ENCODE measurements at regions not wholly inside any gene's neighbourhood (a gene's known extent, or its start where the extent isn't known, plus 50 kb on each side); places are given as distances from the start of the nearest gene placed in this dataset.

DNA sequence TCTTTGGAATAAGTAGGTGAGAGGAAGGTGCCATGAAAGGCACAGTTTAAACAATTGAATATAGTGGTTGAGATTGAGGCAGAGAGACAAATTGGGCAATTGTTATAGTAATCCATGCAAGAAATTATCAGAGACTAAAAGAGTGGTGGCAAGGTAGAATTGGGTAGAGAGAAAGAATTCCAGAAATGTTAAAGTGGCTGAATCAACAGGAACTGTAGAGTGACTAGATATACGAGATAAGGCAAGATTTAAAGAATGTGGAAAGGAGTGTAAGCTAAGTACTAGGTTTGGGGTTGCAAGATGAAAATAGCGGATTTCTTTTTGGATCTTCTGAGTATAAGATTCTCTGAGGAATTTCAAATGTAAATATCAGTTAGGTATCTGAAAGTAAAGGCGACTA is 285.2 kb downstream of the DMRTA1 start:
- Histone ChIP-seq H3K4me2 (ENCODE audit: low read length) (no peak overlapping the region), H3K4me3 (ENCODE audit: low read depth, low read length) (no peak overlapping the region), H3K4me1 (no peaks in the 10 kb centered on the region), H3K27ac (no peak overlapping the region), H3K79me2 (no peaks in the 10 kb centered on the region), H3K9ac (no peak overlapping the region), H3K36me3 (ENCODE audit: control insufficient read depth, insufficient read depth, low read length) (no peaks in the 10 kb centered on the region), H2AFZ (no peak overlapping the region), H3K27me3 (ENCODE audit: control insufficient read depth, insufficient read depth, low read length) (no peaks in the 10 kb centered on the region), H3K9me3 (ENCODE audit: control insufficient read depth, low read length) (no peaks in the 10 kb centered on the region)
- TF ChIP-seq, protein P1, sequence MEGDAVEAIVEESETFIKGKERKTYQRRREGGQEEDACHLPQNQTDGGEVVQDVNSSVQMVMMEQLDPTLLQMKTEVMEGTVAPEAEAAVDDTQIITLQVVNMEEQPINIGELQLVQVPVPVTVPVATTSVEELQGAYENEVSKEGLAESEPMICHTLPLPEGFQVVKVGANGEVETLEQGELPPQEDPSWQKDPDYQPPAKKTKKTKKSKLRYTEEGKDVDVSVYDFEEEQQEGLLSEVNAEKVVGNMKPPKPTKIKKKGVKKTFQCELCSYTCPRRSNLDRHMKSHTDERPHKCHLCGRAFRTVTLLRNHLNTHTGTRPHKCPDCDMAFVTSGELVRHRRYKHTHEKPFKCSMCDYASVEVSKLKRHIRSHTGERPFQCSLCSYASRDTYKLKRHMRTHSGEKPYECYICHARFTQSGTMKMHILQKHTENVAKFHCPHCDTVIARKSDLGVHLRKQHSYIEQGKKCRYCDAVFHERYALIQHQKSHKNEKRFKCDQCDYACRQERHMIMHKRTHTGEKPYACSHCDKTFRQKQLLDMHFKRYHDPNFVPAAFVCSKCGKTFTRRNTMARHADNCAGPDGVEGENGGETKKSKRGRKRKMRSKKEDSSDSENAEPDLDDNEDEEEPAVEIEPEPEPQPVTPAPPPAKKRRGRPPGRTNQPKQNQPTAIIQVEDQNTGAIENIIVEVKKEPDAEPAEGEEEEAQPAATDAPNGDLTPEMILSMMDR (IDR thresholded peaks at IDR 0.05), result no peak

DNA sequence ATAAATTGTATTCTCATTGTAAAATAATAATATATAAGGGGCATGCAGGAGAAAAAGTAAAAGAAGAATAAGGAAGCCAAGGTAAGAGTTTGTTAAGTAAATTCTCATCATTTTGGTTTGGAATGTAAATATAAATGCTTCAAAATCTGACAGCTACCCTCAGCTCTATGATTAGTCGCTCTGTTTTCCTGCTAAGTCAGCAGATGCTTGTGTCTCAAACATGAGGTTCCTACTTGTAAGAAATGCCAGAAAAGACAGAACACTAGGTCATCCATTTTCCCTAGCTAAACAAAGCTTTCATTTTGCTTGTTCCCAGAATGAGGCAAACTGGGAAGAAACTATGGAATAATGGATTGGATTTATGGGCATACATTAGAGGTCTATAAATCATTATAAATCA is 293.1 kb downstream of the DMRTA1 start:
- Histone ChIP-seq H2AFZ (no peak overlapping the region), H3K4me2 (ENCODE audit: low read length) (no peak overlapping the region), H3K79me2 (no peaks in the 10 kb centered on the region), H3K9ac (no peak overlapping the region), H3K4me1 (no peaks in the 10 kb centered on the region), H3K27ac (no peak overlapping the region), H3K4me3 (ENCODE audit: low read depth, low read length) (no peak overlapping the region), H3K9me3 (ENCODE audit: control insufficient read depth, low read length) (no peaks in the 10 kb centered on the region), H3K27me3 (ENCODE audit: control insufficient read depth, insufficient read depth, low read length) (no peaks in the 10 kb centered on the region), H3K36me3 (ENCODE audit: control insufficient read depth, insufficient read depth, low read length) (no peaks in the 10 kb centered on the region)
- TF ChIP-seq, protein P1 (IDR thresholded peaks at IDR 0.05), result no peak

DNA sequence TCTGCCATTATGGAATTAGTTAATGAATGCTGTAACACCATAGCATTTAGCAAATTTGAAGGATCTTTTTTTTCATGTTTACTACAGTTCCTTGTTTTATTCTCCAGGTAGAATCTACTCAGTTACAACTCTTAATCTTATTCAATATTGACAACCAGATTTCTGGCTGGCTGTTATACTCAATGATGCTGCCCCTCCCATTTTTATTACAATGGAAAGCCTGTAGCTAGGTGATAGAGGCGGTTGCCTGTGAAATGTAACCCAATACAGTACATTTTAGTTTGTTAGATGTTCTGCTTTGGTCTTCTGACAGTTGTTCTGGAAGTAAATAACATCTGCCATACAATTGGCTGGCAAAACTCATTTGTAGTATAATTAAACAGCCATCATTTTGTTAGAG is 294.2 kb downstream of the DMRTA1 start:
- H3K27me3 ChIP-seq (ENCODE audit: control insufficient read depth, insufficient read depth, low read length), result no peaks in the 10 kb centered on the region
- TF ChIP-seq, protein P1 (IDR thresholded peaks at IDR 0.05), result no peak
- no peaks in the 10 kb centered on the region for H3K4me1 ChIP-seq
- H3K79me2 ChIP-seq, result no peaks in the 10 kb centered on the region
- no peak overlapping the region for H3K4me2 ChIP-seq (ENCODE audit: low read length)
- H3K9me3 ChIP-seq (ENCODE audit: control insufficient read depth, low read length), result no peaks in the 10 kb centered on the region
- no peak overlapping the region for H3K9ac ChIP-seq
- no peak overlapping the region for H2AFZ ChIP-seq
- no peaks in the 10 kb centered on the region for H3K36me3 ChIP-seq (ENCODE audit: control insufficient read depth, insufficient read depth, low read length)
- H3K4me3 ChIP-seq (ENCODE audit: low read depth, low read length), result no peak overlapping the region
- no peak overlapping the region for H3K27ac ChIP-seq

DNA sequence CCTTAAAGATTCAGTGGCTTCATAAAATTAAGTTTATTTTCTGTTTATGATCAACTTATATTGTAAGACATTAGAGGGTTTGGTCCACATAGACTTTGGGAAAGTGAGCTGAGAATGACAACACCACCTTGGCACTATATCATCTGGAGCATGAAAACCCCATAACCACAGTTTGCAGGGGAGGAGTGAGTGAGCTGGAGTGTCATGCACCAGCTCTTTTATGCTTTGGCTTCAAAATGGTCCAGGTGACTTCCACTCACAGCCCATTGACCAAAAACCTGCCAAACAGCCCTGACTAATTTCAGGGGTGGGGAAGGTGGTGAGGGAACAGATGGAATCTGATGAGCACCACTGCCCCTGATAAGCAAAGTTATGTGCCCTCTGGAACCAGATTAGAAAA is 295.8 kb downstream of the DMRTA1 start:
- no peaks in the 10 kb centered on the region for H3K27me3 ChIP-seq (ENCODE audit: control insufficient read depth, insufficient read depth, low read length)
- H3K9ac ChIP-seq, result no peak overlapping the region
- H3K4me2 ChIP-seq (ENCODE audit: low read length), result no peak overlapping the region
- no peaks in the 10 kb centered on the region for H3K9me3 ChIP-seq (ENCODE audit: control insufficient read depth, low read length)
- H3K4me3 ChIP-seq (ENCODE audit: low read depth, low read length), result no peak overlapping the region
- no peaks in the 10 kb centered on the region for H3K79me2 ChIP-seq
- H3K36me3 ChIP-seq (ENCODE audit: control insufficient read depth, insufficient read depth, low read length), result no peaks in the 10 kb centered on the region
- H3K4me1 ChIP-seq, result no peaks in the 10 kb centered on the region
- TF ChIP-seq, protein P1 (IDR thresholded peaks at IDR 0.05), result no peak
- H3K27ac ChIP-seq, result no peak overlapping the region
- H2AFZ ChIP-seq, result no peak overlapping the region

DNA sequence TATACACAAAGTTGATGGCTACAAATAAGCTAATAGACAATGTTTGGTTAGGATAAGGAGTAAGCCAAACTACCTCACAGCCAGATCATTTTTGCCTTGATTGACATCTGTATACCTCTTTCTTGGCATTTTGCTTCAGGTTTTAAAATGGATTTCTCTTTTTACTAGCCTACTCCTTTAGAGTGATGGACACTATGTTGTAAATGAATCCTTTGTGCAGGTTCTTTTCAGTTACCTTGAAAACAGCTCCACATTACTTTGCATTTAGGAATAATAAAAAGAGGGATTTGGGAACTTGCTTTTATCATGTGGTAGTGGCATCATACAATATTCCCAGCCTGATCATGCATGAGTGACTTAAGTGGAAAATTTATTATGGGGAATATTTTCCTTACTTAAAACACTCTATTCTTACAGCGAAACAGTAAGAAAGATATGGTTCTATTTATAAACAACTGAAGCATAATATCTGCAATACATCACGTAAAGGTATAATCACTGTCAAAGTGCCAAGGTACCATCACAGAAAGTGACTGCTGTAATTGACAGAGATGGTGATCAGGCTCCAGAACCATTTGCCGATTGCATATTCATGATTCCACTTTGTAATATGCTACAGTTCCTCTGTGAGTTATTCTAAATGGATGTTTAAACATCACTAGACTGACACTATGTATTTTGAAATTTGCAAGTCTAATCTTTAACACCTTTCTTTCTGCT is 327.0 kb downstream of the DMRTA1 start:
- TF ChIP-seq, protein P1 (IDR thresholded peaks at IDR 0.05), result no peak
- no peaks in the 10 kb centered on the region for H3K79me2 ChIP-seq
- H2AFZ ChIP-seq, result no peak overlapping the region
- no peak overlapping the region for H3K4me3 ChIP-seq (ENCODE audit: low read depth, low read length)
- no peak overlapping the region for H3K4me2 ChIP-seq (ENCODE audit: low read length)
- H3K27ac ChIP-seq, result no peak overlapping the region
- no peaks in the 10 kb centered on the region for H3K9me3 ChIP-seq (ENCODE audit: control insufficient read depth, low read length)
- no peaks in the 10 kb centered on the region for H3K27me3 ChIP-seq (ENCODE audit: control insufficient read depth, insufficient read depth, low read length)
- no peaks in the 10 kb centered on the region for H3K36me3 ChIP-seq (ENCODE audit: control insufficient read depth, insufficient read depth, low read length)
- no peak overlapping the region for H3K9ac ChIP-seq
- H3K4me1 ChIP-seq, result no peaks in the 10 kb centered on the region

Measured in parathyroid adenoma (tissue), 2 donors.